ENCODE measurements at regions not wholly inside any gene's neighbourhood (a gene's known extent, or its start where the extent isn't known, plus 50 kb on each side); places are given as distances from the start of the nearest gene placed in this dataset.
"Not testable (repeated sequence)": the region's sequence is repeated elsewhere in the genome, so short reads cannot be mapped to it uniquely, and the experiment has no call there.

DNA sequence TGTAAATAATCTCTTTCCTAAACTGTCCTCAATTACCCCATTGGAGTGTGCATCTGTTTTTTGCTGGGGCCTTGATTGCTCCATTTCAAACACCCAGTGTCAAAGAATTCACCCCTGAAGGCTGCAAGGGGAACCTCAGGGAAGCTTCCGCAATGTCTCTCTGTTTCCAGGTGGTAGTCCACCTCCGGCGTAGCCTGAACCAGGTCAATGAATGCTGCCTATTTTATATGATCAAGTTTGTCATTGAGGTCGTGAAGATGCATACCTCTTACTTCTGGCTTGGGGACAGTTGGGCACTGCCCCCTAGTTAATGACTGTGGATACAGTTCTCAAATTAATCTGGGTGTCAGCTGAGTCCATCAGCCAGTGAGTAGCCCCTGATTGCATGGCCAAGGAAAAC is 79.1 kb downstream of the NPIPB5 start:
- not testable (repeated sequence) for H4K20me1 ChIP-seq (ENCODE audit: control insufficient read depth, insufficient read depth, low read depth, low read length); H3F3A ChIP-seq (ENCODE audit: control insufficient read depth, insufficient read depth); H3K27me3 ChIP-seq (ENCODE audit: control insufficient read depth, low read length); H3K36me3 ChIP-seq (ENCODE audit: control insufficient read depth, low read length); H3K79me2 ChIP-seq (ENCODE audit: control insufficient read depth, low read length); H3K9me2 ChIP-seq (replicated peaks; ENCODE audit: control insufficient read depth, low read length); H3K4me3 ChIP-seq (ENCODE audit: low read length); H3K4me2 ChIP-seq (ENCODE audit: low read length); H3K27ac ChIP-seq (ENCODE audit: low read depth, low read length); H3K4me1 ChIP-seq (ENCODE audit: control insufficient read depth, low read length); H3K9me3 ChIP-seq (ENCODE audit: control insufficient read depth, insufficient read depth, low read length)

DNA sequence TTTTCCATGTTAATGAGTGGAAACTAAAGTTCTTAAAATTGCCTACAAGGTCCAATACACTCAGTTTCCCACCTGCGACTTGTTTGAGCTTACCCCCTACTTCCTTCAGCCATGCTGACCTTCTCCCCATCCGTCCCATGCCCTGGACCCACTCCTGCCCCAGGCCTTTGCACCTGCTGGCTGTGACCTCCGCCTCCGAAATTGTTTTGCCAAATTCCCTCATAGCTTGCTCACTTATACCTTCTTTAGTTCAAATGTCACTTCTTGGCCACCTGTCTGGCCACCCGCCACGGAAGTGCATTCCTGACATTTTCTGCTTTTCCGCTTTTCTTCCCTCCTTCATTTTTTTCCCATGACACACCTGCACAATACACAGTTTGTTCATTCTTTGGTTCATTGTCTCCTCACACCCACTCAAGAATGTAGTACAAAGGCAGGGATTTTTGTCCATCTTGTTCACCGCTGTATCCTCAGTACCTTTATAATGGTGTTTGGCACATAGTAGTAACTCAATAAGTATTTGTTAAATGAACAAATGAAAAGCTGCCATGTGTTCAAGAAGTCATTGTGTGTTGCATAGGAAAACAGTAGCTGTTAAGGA is 85.9 kb downstream of the NPIPB5 start:
- not testable (repeated sequence) for H3K27me3 ChIP-seq (ENCODE audit: control insufficient read depth, low read length); H3K79me2 ChIP-seq (ENCODE audit: control insufficient read depth, low read length); H4K20me1 ChIP-seq (ENCODE audit: control insufficient read depth, insufficient read depth, low read depth, low read length); H3K27ac ChIP-seq (ENCODE audit: low read depth, low read length); H3K9me2 ChIP-seq (replicated peaks; ENCODE audit: control insufficient read depth, low read length); H3K4me1 ChIP-seq (ENCODE audit: control insufficient read depth, low read length); H3K4me3 ChIP-seq (ENCODE audit: low read length); H3K36me3 ChIP-seq (ENCODE audit: control insufficient read depth, low read length); H3F3A ChIP-seq (ENCODE audit: control insufficient read depth, insufficient read depth); H3K9me3 ChIP-seq (ENCODE audit: control insufficient read depth, insufficient read depth, low read length); H3K4me2 ChIP-seq (ENCODE audit: low read length)

DNA sequence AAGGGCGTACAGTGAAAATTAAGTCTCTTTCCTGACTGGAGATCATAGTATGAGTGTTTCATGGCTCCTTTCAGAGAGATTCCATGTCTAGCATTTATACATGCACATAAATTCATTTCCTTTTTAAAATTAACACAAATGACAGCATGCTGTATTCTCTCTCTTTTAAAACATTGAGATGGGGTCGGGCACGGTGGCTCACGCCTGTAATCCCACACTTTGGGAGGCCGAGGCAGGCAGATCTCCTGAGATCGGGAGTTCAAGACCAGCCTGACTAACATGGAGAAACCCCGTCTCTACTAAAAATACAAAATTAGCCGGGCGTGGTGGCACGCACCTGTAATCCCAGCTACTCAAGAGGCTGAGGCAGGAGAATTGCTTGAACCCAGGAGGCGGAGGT is 93.1 kb downstream of the NPIPB5 start:
- not testable (repeated sequence) for H3K27me3 ChIP-seq (ENCODE audit: control insufficient read depth, low read length); H4K20me1 ChIP-seq (ENCODE audit: control insufficient read depth, insufficient read depth, low read depth, low read length); H3K27ac ChIP-seq (ENCODE audit: low read depth, low read length); H3K4me2 ChIP-seq (ENCODE audit: low read length); H3K4me3 ChIP-seq (ENCODE audit: low read length); H3K4me1 ChIP-seq (ENCODE audit: control insufficient read depth, low read length); H3K9me2 ChIP-seq (replicated peaks; ENCODE audit: control insufficient read depth, low read length); H3K79me2 ChIP-seq (ENCODE audit: control insufficient read depth, low read length); H3K36me3 ChIP-seq (ENCODE audit: control insufficient read depth, low read length); H3K9me3 ChIP-seq (ENCODE audit: control insufficient read depth, insufficient read depth, low read length); H3F3A ChIP-seq (ENCODE audit: control insufficient read depth, insufficient read depth)

DNA sequence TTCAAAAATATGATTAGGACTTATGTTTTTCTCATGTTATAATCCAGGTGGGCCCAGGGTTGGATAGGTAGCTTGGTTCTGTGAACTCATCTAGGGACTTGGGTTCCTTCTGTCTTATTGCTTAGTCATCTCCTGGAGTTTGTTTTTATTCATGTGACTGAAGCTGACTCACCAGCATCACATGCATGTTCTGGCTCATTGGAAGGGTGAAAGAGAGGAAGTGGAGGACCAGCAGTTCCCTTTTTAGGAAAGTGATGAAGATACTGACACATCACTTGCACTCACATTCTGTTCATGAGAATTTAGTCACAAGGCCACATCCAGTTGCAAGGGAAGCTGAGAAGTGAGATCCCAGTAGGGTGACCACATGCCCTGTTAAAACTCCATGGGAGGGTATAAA is 95.9 kb downstream of the NPIPB5 start:
- H3K27ac ChIP-seq (ENCODE audit: low read depth, low read length); H3K36me3 ChIP-seq (ENCODE audit: control insufficient read depth, low read length); H3F3A ChIP-seq (ENCODE audit: control insufficient read depth, insufficient read depth); H4K20me1 ChIP-seq (ENCODE audit: control insufficient read depth, insufficient read depth, low read depth, low read length); H3K27me3 ChIP-seq (ENCODE audit: control insufficient read depth, low read length); H3K9me2 ChIP-seq (replicated peaks; ENCODE audit: control insufficient read depth, low read length); H3K79me2 ChIP-seq (ENCODE audit: control insufficient read depth, low read length); H3K4me2 ChIP-seq (ENCODE audit: low read length); H3K4me3 ChIP-seq (ENCODE audit: low read length); H3K9me3 ChIP-seq (ENCODE audit: control insufficient read depth, insufficient read depth, low read length); H3K4me1 ChIP-seq (ENCODE audit: control insufficient read depth, low read length): not testable (repeated sequence)

DNA sequence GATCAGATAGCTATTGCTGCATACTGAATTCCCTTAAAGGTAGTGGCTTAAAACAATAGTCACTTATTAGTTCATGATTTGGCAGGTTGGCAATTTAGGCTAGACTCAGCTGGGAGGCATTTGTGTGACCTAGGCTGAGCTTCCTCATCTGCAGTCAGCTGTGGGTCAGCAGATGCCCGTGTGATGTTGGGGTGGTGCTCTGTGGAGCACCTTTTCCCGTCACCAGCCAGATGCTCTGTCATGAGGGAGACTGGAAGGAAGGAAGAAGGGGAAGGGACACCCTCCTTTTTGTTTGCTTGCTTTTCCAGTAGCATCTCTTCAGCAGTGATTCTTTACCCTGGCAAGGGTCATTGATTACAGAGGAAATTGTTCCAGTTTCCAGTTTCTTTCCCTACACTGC is 99.1 kb downstream of the NPIPB5 start:
- H3K9me2 ChIP-seq (replicated peaks; ENCODE audit: control insufficient read depth, low read length); H3K4me2 ChIP-seq (ENCODE audit: low read length); H3K27ac ChIP-seq (ENCODE audit: low read depth, low read length); H4K20me1 ChIP-seq (ENCODE audit: control insufficient read depth, insufficient read depth, low read depth, low read length); H3K36me3 ChIP-seq (ENCODE audit: control insufficient read depth, low read length); H3F3A ChIP-seq (ENCODE audit: control insufficient read depth, insufficient read depth); H3K9me3 ChIP-seq (ENCODE audit: control insufficient read depth, insufficient read depth, low read length); H3K4me1 ChIP-seq (ENCODE audit: control insufficient read depth, low read length); H3K4me3 ChIP-seq (ENCODE audit: low read length); H3K79me2 ChIP-seq (ENCODE audit: control insufficient read depth, low read length); H3K27me3 ChIP-seq (ENCODE audit: control insufficient read depth, low read length): not testable (repeated sequence)

DNA sequence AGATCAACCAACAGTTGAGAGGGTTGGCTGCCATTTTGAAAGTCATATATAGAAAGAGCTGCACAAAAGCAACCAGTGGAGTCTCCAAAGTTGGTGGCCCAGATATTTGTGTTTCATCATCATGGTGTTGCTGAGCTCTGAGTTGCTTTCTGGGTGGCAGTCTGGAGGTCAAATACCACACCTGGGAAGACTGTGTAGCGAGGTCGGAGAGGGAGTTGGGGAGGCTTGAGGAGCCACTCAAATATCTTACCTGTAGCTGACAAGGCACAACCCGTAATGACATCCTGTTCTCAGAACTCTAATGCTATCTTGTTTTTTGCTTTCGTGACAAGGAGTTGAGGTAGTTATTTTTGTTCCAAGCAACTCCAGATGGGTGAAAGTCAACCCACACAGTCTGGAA is 100.4 kb downstream of the NPIPB5 start:
- H3K4me3 ChIP-seq (ENCODE audit: low read length); H3K79me2 ChIP-seq (ENCODE audit: control insufficient read depth, low read length); H4K20me1 ChIP-seq (ENCODE audit: control insufficient read depth, insufficient read depth, low read depth, low read length); H3K4me1 ChIP-seq (ENCODE audit: control insufficient read depth, low read length); H3K4me2 ChIP-seq (ENCODE audit: low read length); H3K27me3 ChIP-seq (ENCODE audit: control insufficient read depth, low read length); H3K9me3 ChIP-seq (ENCODE audit: control insufficient read depth, insufficient read depth, low read length); H3K36me3 ChIP-seq (ENCODE audit: control insufficient read depth, low read length); H3K27ac ChIP-seq (ENCODE audit: low read depth, low read length); H3F3A ChIP-seq (ENCODE audit: control insufficient read depth, insufficient read depth); H3K9me2 ChIP-seq (replicated peaks; ENCODE audit: control insufficient read depth, low read length): not testable (repeated sequence)
